Common myeloid progenitor, CD34-positive (primary cell): ENCODE measurements at regions not wholly inside any gene's neighbourhood (a gene's known extent, or its start where the extent isn't known, plus 50 kb on each side); places are given as distances from the start of the nearest gene placed in this dataset.
"Not testable (repeated sequence)": the region's sequence is repeated elsewhere in the genome, so short reads cannot be mapped to it uniquely, and the experiment has no call there.

Source experiments
- CTCF ChIA-PET: fragments of 350-600 bp; sonication (Branson Sonifier 250); formaldehyde crosslinking; loops from one replicate; lab custom pipeline; 2021; ENCODE audit warnings: antibody characterized with exemption; lab: Charles Lee
- POLR2A ChIA-PET: fragments of 350-600 bp; sonication (Branson Sonifier 250); formaldehyde crosslinking; loops from one replicate; lab custom pipeline; 2021; ENCODE audit warnings: antibody characterized with exemption; lab: Charles Lee
- DNase-seq, 3 donors: peaks; one replicate each; pipeline versions ENCODE4 v3.0.0 to v3.0.0-alpha.2; 2013
- H3K27ac ChIP-seq, 2 experiments: 1 replicate in 1 of 2; 2 replicates in 1 of 2; pipeline ENCODE4 v1.7.0; 2013; ENCODE audit warnings: inconsistent platforms in 2 of 2, low read length in 2 of 2, mild to moderate bottlenecking in 2 of 2, low read depth in 1 of 2, moderate library complexity in 1 of 2; ENCODE audit not compliant: severe bottlenecking in 2 of 2, insufficient read depth in 1 of 2, poor library complexity in 1 of 2
- H3K27me3 ChIP-seq, 5 experiments: replicated peaks in 2 of 5; 1 replicate in 3 of 5; 2 replicates in 2 of 5; pipeline versions ENCODE4 v1.6.1 to v1.7.0; 2013; ENCODE audit warnings: low read length in 4 of 5, mild to moderate bottlenecking in 2 of 5, moderate library complexity in 2 of 5, inconsistent platforms in 1 of 5; ENCODE audit not compliant: insufficient read depth in 5 of 5, control insufficient read depth in 4 of 5
- H3K36me3 ChIP-seq, 4 experiments: 1 replicate in 2 of 4; 2 replicates in 2 of 4; pipeline versions ENCODE4 v1.6.1 to v1.7.0; 2013; ENCODE audit warnings: low read length in 3 of 4, control low read depth in 1 of 4, mild to moderate bottlenecking in 1 of 4; ENCODE audit not compliant: control insufficient read depth in 4 of 4, insufficient read depth in 4 of 4
- H3K4me1 ChIP-seq, 4 experiments: 1 replicate in 3 of 4; 2 replicates in 1 of 4; pipeline versions ENCODE4 v1.6.1 to v1.7.1; 2013; ENCODE audit warnings: low read length in 3 of 4, mild to moderate bottlenecking in 3 of 4, control low read depth in 1 of 4, inconsistent platforms in 1 of 4, moderate library complexity in 1 of 4; ENCODE audit not compliant: control insufficient read depth in 4 of 4, insufficient read depth in 4 of 4; ENCODE audit errors: control extremely low read depth in 1 of 4
- H3K4me3 ChIP-seq, 7 experiments: 1 replicate in 4 of 7; 2 replicates in 3 of 7; pipeline versions ENCODE4 v1.5.1 to v1.7.0; 2013; ENCODE audit warnings: mild to moderate bottlenecking in 7 of 7, low read length in 6 of 7, moderate library complexity in 6 of 7, inconsistent platforms in 2 of 7, low read depth in 2 of 7, control low read depth in 1 of 7; ENCODE audit not compliant: insufficient read depth in 4 of 7, control insufficient read depth in 1 of 7; ENCODE audit errors: extremely low read depth in 1 of 7
- H3K9me3 ChIP-seq, 5 experiments: 1 replicate in 4 of 5; 2 replicates in 1 of 5; pipeline versions ENCODE4 v1.6.1 to v1.7.1; 2013; ENCODE audit warnings: low read length in 4 of 5, mild to moderate bottlenecking in 2 of 5, inconsistent platforms in 1 of 5, low read depth in 1 of 5, moderate library complexity in 1 of 5; ENCODE audit not compliant: control insufficient read depth in 4 of 5, insufficient read depth in 2 of 5; ENCODE audit errors: control extremely low read depth in 1 of 5
- WGBS: methylation state at CpG from one replicate; pipeline ENCODE4 v1.1.5; 2013; ENCODE audit not compliant: insufficient coverage; 5-methylcytosine and 5-hydroxymethylcytosine counted together

GRCh38 chr1:102821707-102822106 is 286.6 kb downstream of the COL11A1 start:
- POLR2A ChIA-PET, result no interaction called here
- WGBS, result no CpG with 5 or more reads among the region's 1 CpG

DNA sequence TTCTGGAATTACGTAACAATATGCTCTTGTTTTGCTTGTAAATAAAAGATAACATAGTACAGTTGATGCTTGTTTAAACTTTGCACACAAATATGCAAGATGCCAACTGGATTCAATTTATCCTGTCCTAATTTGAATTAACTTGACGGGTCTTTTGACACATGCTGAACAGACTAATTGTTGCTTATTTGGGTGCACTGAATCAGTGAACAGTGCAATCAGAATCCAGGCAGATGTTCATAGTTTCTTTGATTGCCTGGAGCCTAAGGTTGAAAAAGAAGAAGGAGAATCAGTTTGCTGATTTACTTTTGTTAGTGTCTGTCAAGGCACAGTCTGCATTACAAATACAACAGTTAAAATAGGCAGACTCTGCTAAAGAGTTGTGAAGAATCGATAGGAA is 307.9 kb downstream of the COL11A1 start:
- ChIA-PET POLR2A (no interaction called here), CTCF (no interaction called here)
- no peaks in the 10 kb centered on the region for H3K27me3 ChIP-seq
- 100% methylated on average over 1 of the region's 3 CpGs for WGBS
- H3K27ac ChIP-seq, result no peak overlapping the region
- no peak for DNase-seq
- H3K36me3 ChIP-seq, result no peaks in the 10 kb centered on the region
- H3K4me1 ChIP-seq, result no peaks in the 10 kb centered on the region
- H3K9me3 ChIP-seq, result no peaks in the 10 kb centered on the region
- no peak overlapping the region for H3K4me3 ChIP-seq

More at GRCh38 chr1:102821707-102822106, 286.6 kb downstream of the COL11A1 start:
- H3K36me3 ChIP-seq, result no peaks in the 10 kb centered on the region
- no peak for DNase-seq
- no peak overlapping the region for H3K27ac ChIP-seq
- no peaks in the 10 kb centered on the region for H3K4me1 ChIP-seq
- CTCF ChIA-PET, result no interaction called here
- no peaks in the 10 kb centered on the region for H3K9me3 ChIP-seq
- no peak overlapping the region for H3K4me3 ChIP-seq
- no peaks in the 10 kb centered on the region for H3K27me3 ChIP-seq

GRCh38 chr1:102799496-102799895 is 308.8 kb downstream of the COL11A1 start:
- POLR2A ChIA-PET, result no interaction called here
- no peaks in the 10 kb centered on the region for H3K27me3 ChIP-seq
- no peaks in the 10 kb centered on the region for H3K4me1 ChIP-seq
- H3K27ac ChIP-seq, result no peak overlapping the region
- no CpG with 5 or more reads among the region's 1 CpG for WGBS
- CTCF ChIA-PET, result no interaction called here
- no peak overlapping the region for H3K4me3 ChIP-seq
- no peak for DNase-seq
- no peaks in the 10 kb centered on the region for H3K9me3 ChIP-seq
- no peaks in the 10 kb centered on the region for H3K36me3 ChIP-seq

GRCh38 chr1:102798718-102799117 is 309.6 kb downstream of the COL11A1 start:
- no peak overlapping the region for H3K4me3 ChIP-seq
- no peak overlapping the region for H3K27ac ChIP-seq
- CTCF ChIA-PET, result no interaction called here

DNA sequence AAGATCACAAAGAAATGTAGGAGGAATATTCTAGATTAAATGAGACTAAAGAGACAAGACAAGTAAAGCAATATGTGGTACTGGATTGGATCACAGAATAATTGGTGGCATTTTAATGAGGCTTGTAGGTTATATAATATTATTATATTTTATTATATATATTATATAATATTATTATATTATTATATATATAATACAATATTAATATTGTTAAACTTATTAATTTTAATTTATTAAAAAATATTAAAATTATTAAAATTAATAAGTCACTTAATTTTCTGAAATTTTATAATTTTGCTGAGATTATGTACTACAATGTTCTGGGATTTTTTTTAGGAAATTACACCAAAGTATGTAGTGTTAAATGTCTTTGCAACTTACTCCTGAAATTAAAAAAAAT is 311.9 kb downstream of the COL11A1 start:
- no peaks in the 10 kb centered on the region for H3K27me3 ChIP-seq
- H3K36me3 ChIP-seq, result no peaks in the 10 kb centered on the region
- POLR2A ChIA-PET, result no interaction called here
- CTCF ChIA-PET, result no interaction called here
- H3K4me1 ChIP-seq, result no peaks in the 10 kb centered on the region
- no peaks in the 10 kb centered on the region for H3K9me3 ChIP-seq
- H3K4me3 ChIP-seq, result no peak overlapping the region
- no peak overlapping the region for H3K27ac ChIP-seq
- DNase-seq, result no peak

More at GRCh38 chr1:102798718-102799117, 309.6 kb downstream of the COL11A1 start:
- H3K27me3 ChIP-seq, result no peaks in the 10 kb centered on the region
- no peaks in the 10 kb centered on the region for H3K36me3 ChIP-seq
- no peak for DNase-seq
- POLR2A ChIA-PET, result no interaction called here
- no peaks in the 10 kb centered on the region for H3K4me1 ChIP-seq
- H3K9me3 ChIP-seq, result no peaks in the 10 kb centered on the region

DNA sequence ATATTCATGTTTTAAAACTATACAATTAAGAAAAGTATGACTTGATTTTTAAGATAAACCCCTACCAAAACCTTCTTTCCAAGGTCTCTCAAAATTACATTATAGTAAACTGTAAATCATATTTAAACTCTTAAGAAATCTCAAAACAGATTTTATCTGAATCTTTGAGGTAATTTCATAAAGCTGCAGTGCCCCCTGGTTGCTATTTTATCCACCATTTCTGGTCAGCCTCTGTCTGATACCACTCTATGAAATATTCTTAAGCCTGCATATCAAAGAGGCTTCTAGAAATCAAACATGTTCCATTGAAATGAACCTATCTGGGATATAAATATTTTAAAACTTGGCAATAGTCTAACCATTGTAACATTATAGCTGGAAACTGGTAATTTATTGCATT is 317.3 kb downstream of the COL11A1 start:
- ChIA-PET CTCF (no interaction called here), POLR2A (no interaction called here)
- Histone ChIP-seq H3K9me3 (no peaks in the 10 kb centered on the region), H3K4me3 (no peak overlapping the region), H3K36me3 (no peaks in the 10 kb centered on the region), H3K27me3 (no peaks in the 10 kb centered on the region), H3K27ac (no peak overlapping the region), H3K4me1 (no peaks in the 10 kb centered on the region)
- no peak for DNase-seq

GRCh38 chr1:102789951-102790350 is 318.4 kb downstream of the COL11A1 start:
- H3K36me3 ChIP-seq, DNase-seq, POLR2A ChIA-PET, H3K27me3 ChIP-seq, H3K9me3 ChIP-seq, H3K4me3 ChIP-seq, CTCF ChIA-PET, H3K27ac ChIP-seq, H3K4me1 ChIP-seq: not testable (repeated sequence)
- WGBS, result no CpG with 5 or more reads among the region's 2 CpGs
